ENCODE measurements at regions not wholly inside any gene's neighbourhood (a gene's known extent, or its start where the extent isn't known, plus 50 kb on each side); places are given as distances from the start of the nearest gene placed in this dataset.
"Not testable (repeated sequence)": the region's sequence is repeated elsewhere in the genome, so short reads cannot be mapped to it uniquely, and the experiment has no call there.

DNA sequence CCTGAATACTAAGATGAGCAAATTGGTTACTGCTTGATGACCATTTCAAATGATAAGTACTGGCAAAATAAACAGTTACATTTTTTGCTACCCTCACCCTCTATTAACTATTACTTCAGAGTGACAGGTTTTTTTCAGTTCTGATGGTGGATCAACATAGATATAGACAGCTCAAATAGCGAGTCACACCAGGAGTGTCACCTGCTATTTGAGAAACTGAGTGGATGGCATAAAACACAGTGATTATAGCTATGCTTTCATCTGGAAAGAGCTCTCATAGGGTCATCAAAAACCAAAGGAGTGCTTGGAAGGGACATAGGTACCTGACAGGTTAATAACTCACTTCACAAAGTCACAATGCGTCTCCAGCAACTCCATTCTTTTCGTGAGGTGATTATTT is 244.5 kb upstream of the C9orf72 start:
- TF ChIP-seq EP300 (IDR thresholded peaks at IDR 0.05) (no peak), POLR2A (IDR thresholded peaks at IDR 0.05) (no peak), POLR2AphosphoS5 (IDR thresholded peaks at IDR 0.05) (no peak)
- TF ChIP-seq, protein P1, sequence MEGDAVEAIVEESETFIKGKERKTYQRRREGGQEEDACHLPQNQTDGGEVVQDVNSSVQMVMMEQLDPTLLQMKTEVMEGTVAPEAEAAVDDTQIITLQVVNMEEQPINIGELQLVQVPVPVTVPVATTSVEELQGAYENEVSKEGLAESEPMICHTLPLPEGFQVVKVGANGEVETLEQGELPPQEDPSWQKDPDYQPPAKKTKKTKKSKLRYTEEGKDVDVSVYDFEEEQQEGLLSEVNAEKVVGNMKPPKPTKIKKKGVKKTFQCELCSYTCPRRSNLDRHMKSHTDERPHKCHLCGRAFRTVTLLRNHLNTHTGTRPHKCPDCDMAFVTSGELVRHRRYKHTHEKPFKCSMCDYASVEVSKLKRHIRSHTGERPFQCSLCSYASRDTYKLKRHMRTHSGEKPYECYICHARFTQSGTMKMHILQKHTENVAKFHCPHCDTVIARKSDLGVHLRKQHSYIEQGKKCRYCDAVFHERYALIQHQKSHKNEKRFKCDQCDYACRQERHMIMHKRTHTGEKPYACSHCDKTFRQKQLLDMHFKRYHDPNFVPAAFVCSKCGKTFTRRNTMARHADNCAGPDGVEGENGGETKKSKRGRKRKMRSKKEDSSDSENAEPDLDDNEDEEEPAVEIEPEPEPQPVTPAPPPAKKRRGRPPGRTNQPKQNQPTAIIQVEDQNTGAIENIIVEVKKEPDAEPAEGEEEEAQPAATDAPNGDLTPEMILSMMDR (IDR thresholded peaks at IDR 0.05): no peak
- no peak overlapping the region for H3K27ac ChIP-seq
- WGBS, 2 donors: 62 to 72% methylated on average over 3 of the region's 3 CpGs
- H3K36me3 ChIP-seq: no peaks in the 10 kb centered on the region
- intact Hi-C loops (cut with DNase I): no loop called here
- H3K4me3 ChIP-seq: no peak overlapping the region
- no peaks in the 10 kb centered on the region for H3K27me3 ChIP-seq
- no peaks in the 10 kb centered on the region for H3K9me3 ChIP-seq
- H3K4me1 ChIP-seq: no peaks in the 10 kb centered on the region
- no peak for DNase-seq

DNA sequence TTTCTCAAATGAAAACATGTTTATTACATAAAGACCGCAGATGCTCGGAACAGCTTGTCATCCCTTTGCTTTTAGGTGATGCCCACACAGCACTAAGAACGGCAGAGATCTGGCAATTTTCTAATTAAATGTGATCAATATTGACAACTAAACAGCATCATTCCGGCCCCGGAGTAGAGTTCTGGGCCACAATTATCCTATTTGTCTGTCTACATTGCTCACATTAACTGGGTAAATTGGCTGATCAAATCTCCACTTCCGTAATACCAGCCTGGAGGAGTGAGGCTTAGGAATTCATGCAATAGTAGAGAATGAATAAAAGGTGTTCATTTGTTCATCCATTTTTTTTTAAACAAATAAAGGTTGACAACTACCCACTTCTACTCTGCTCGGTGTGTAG is 245.1 kb upstream of the C9orf72 start:
- DNase-seq: no peak
- WGBS, 2 donors: 88 to 93% methylated on average over 7 of the region's 7 CpGs
- Histone ChIP-seq H3K27ac (no peak overlapping the region), H3K9me3 (no peaks in the 10 kb centered on the region), H3K4me1 (no peaks in the 10 kb centered on the region), H3K27me3 (no peaks in the 10 kb centered on the region), H3K36me3 (no peaks in the 10 kb centered on the region), H3K4me3 (no peak overlapping the region)
- TF ChIP-seq EP300 (IDR thresholded peaks at IDR 0.05) (no peak), POLR2A (IDR thresholded peaks at IDR 0.05) (no peak), POLR2AphosphoS5 (IDR thresholded peaks at IDR 0.05) (no peak)
- TF ChIP-seq, protein P1 (IDR thresholded peaks at IDR 0.05): no peak
- intact Hi-C loops (cut with DNase I): no loop called here

DNA sequence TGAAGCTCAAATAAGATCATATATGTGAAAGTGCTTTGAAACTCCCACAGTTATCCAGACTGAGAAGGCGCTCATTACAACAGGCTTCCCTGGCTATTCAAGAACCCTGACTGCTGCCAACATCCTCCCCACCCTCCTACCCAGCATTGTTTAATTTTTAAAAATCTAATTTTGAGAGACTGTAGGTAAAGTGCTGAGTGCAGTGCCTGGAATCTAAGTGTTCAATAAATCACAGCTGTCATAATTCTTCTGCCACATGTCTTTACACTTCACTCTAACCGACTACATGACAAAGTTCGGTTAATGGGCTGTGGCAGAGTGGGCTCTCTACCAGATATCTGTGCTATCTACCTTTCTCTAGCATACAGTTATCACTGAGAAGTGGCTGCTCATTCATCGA is 255.6 kb upstream of the C9orf72 start:
- TF ChIP-seq, protein P1 (IDR thresholded peaks at IDR 0.05): no peak
- TF ChIP-seq POLR2A (IDR thresholded peaks at IDR 0.05) (no peak), EP300 (IDR thresholded peaks at IDR 0.05) (no peak), POLR2AphosphoS5 (IDR thresholded peaks at IDR 0.05) (no peak)
- no peak for DNase-seq
- H3K27ac ChIP-seq: no peak overlapping the region
- no peak overlapping the region for H3K4me3 ChIP-seq
- intact Hi-C loops (cut with DNase I): no loop called here
- H3K9me3 ChIP-seq: no peaks in the 10 kb centered on the region
- H3K4me1 ChIP-seq: peaks cover 0 to 13% (median 6%) of the 10 kb centered on the region in 4 donors
- H3K27me3 ChIP-seq: no peaks in the 10 kb centered on the region
- WGBS, 2 donors: 87 to 89% methylated on average over 4 of the region's 4 CpGs
- no peaks in the 10 kb centered on the region for H3K36me3 ChIP-seq

DNA sequence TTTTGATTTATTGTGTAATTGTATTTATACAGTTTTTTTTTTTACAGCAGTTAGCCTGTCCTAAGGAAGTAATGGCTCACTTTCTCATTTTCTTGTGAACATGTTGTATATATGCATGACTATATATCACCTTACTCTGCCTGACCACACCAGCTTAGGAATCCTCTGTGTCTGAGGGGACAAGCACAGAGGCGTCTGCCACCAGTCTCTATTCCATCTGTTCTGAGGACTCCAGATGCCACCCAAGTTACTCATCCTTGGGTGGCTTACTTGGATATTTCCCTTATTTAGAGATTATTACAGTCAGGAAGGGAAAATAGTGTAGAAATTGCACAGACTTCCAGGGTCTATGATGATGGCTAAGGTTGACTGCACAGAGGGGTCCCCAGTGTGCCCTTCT is 256.3 kb upstream of the C9orf72 start:
- TF ChIP-seq POLR2A (IDR thresholded peaks at IDR 0.05) (no peak), EP300 (IDR thresholded peaks at IDR 0.05) (no peak), POLR2AphosphoS5 (IDR thresholded peaks at IDR 0.05) (no peak)
- TF ChIP-seq, protein P1 (IDR thresholded peaks at IDR 0.05): no peak
- no peak for DNase-seq
- intact Hi-C loops (cut with DNase I): no loop called here
- H3K4me1 ChIP-seq: peaks cover 0 to 13% (median 6%) of the 10 kb centered on the region in 4 donors
- no peaks in the 10 kb centered on the region for H3K27me3 ChIP-seq
- H3K36me3 ChIP-seq: no peaks in the 10 kb centered on the region
- 50 to 80% methylated on average over 1 of the region's 1 CpG for WGBS, 2 donors
- no peaks in the 10 kb centered on the region for H3K9me3 ChIP-seq
- no peak overlapping the region for H3K27ac ChIP-seq
- no peak overlapping the region for H3K4me3 ChIP-seq

DNA sequence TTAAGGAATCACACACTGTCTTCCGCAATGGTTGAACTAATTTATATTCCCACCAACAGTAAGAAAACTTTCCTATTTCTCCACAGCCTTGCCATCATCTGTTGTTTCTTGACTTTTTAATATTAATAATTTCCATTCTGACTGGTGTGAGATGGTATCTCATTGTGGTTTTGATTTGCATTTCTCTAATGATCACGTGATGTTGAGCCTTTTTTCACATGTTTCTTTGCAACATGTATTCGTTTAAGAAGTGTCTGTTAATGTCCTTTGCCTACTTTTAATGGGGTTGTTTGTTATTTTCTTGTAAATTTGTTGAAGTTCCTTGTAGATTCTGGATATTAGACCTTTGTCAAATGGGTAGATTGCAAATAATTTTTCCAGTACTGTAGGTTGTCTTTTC is 258.8 kb upstream of the C9orf72 start:
- H3K36me3 ChIP-seq; H3K27ac ChIP-seq; intact Hi-C loops (cut with DNase I); H3K9me3 ChIP-seq; DNase-seq; H3K27me3 ChIP-seq; H3K4me3 ChIP-seq: not testable (repeated sequence)
- 78 to 82% methylated on average over 3 of the region's 3 CpGs for WGBS, 2 donors
- peaks cover 0 to 13% (median 6%) of the 10 kb centered on the region in 4 donors for H3K4me1 ChIP-seq

Measured in sigmoid colon (tissue), 6 donors.